ENCODE measurements at regions not wholly inside any gene's neighbourhood (a gene's known extent, or its start where the extent isn't known, plus 50 kb on each side); places are given as distances from the start of the nearest gene placed in this dataset.
"Not testable (repeated sequence)": the region's sequence is repeated elsewhere in the genome, so short reads cannot be mapped to it uniquely, and the experiment has no call there.

DNA sequence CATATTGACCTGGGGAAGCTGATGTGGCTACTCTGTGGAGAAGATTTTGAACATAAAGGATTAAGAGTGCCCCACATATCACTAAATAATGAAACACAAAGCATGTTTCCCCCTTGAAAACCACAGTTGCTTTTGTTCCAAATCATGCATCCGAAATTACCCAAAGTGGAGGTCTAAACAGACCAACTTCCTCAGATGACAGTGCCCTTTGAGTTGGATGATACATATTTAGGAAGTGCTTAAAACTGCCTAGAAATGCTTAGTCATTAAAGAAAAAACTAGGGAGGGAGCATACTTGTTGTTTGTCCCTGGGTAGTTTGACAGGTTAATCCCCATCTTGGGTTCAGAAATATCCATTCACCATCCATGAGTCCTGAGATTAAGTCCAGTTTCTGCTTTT, 1070.3 kb downstream of the SUCLG1 start:
- no peak for DNase-seq (ENCODE audit: low read depth in 2 of 2)

DNA sequence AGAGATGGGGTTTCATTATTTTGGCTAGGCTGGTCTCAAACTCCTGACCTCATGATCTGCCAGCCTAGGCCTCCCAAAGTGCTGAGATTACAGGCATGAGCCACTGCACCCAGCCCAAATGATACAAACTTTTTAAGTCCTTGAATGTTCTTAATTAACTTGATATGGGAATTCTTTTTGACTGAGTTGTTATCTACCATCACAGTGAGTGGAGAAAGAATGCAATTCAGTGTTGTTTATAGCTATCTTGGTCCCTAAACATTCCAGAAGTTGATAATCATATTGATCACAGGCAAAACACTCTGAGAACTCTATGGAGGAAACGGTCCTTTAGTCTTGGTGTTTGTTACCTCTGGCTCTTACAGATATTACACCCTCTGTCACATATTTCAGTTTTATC, 1072.5 kb downstream of the SUCLG1 start:
- DNase-seq (ENCODE audit: low read depth in 2 of 2) = no peak

DNA sequence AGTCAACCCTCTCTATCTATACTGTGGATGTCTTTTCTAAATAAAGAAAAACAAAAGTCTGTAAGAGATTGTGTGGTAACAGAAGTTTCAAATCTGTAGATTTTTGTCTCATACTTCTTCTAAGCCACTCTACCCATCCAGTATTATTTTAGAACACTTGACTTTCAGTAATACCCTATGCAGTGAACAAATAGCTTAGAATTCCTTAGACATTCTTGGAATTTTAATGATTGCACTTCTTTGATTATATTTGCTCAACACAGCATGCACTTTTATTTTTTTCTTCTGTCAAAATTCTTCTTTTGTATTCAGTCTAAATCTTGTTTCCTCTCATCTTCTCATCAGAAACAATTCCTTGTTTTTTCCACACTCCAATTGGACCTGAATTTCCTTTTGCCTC, 1080.2 kb downstream of the SUCLG1 start:
- DNase-seq (ENCODE audit: low read depth in 2 of 2) = no peak

DNA sequence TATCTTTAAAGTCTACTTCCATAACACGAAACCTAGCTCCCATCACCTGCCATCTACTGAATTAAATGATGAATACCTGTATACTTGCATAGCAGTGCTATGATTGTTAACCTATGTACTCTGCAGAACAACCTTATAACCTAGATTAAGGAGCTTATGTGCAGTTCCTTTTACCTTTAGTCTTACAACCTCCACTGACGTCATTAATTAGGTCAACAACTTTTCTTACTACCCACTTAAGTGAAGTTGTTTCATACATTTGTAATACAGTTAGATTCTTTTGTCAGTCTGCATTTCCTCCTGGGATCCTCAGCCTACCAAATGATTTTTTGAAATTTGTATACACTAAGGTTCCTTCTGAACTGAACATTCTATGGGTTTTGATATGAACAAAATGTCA, 1082.3 kb downstream of the SUCLG1 start:
- DNase-seq (ENCODE audit: low read depth in 2 of 2) = no peak

DNA sequence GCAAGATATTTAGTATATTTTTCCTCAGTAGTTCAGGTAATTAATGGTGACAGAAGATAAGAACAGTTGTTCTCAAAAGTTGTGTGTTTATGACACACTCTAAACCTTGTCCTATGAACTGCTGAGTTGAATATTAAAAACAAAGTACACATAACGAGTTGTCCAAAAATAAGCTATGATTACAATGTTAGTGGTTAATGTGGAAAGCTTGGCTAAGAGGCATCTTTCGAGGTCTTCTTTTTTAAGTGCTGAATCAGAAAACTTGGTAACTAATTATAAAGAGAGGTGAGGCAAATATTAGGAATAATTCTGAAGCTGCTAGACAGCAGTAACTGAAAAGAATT, 1088.7 kb downstream of the SUCLG1 start:
- DNase-seq (ENCODE audit: low read depth in 2 of 2) = no peak

DNA sequence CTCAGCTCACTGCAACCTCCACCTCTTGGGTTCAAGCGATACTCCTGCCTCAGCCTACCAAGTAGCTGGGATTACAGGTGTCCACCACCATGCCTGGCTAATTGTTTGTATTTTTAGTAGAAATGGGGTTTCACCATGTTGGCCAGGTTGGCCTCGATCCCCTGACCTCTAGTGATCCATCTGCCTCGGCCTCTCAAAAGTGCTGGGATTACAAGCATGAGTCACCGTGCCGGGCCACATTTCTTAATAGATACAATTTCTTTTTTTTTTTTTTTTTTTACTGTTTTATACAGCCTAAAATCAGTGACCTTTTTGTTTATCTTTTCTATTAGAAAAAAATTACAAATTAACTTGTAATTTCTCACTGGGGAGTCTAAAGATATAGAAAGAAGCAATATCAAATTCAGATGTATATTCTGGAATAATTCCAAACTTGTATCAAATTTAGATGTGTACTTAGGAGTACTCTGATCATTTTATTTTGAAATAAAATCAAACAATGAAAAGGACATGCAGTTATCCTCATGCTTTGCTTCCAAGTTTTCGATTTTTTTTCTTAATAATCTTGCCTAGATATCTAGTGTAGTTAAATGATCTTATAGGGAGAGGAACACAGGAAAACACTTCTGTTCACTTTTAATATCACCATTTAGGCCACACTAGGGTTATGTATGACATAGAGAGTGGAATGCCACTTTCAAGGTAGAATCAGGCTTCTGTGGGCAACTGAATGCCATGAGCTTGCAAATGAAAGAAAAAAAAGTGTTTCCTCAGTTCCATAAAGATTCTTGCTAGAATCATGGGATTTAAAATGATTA, 1089.3 kb downstream of the SUCLG1 start:
- no peak for DNase-seq (ENCODE audit: low read depth in 2 of 2)

DNA sequence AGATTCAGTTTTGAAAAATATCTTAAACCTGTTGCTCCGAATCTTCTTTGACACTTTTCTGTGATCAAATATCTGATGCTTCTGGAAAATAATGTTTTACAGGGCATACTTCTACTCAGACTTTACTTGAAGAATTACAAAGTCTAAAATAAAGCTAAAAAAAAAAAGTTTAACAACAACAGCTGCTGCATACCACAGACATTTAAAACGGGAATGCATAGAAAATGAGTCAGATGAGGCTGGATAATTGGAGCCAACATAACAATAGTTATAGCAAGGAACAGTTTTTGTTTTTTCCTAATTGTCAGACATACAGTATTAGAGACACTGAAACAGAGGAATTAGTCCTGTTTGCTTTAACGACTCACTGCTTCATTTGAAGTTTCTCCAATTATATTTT, 1090.2 kb downstream of the SUCLG1 start:
- no peak for DNase-seq (ENCODE audit: low read depth in 2 of 2)

DNA sequence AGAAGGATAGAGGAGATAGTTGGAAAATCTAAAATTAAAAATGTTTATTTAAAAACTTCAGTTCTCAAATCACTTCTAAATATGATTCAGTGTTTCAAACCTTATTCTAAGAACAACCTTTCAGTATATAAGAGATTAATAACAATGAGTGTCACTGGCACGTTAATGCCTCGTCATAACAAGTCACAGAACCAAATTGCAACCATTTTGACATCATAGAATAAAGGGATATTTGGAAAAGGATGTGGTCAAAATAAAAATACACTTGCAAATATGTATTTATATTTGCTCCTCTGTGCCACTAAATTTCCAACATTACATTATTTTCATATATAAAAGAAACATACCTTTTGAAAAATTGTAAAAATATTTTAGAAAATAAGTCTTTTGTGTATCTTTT, 1090.6 kb downstream of the SUCLG1 start:
- DNase-seq (ENCODE audit: low read depth in 2 of 2) = no peak

DNA sequence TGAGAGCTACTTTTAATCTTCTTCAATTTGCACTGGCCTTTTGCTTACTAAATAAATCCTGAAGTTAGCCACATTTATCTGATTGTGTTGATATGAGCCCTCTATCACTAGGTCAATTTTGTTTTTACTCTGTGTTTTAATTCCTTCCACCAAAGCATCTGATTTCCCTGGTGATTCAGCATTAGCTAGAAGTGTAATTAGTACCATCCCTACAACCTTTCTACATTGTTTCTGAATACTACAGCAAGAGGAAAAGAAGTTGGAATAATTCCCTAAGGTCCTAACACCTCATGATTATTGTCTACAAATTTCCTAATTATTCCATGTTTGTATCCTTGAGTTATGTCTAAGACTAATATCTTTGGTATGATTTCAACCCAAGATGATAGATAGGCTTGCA, 1093.6 kb downstream of the SUCLG1 start:
- DNase-seq (ENCODE audit: low read depth in 2 of 2) = no peak

DNA sequence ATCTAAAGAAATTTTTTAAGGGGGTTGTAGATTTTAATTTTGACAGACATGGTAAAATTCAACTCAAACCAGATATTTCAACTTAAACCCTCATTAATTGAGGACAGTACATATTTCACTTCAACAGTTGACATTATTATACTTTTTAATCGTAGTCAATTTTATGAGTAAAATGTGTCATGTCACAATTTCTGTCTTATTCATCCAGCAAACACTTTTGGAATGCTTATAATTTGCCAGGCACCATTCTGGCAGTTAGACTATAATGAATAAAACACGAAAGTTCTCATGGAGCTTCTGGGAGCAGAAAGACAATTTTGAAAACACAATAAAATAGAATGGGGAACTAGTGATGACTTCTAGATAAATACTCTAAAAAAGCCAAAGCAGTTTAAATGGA, 1094.8 kb downstream of the SUCLG1 start:
- DNase-seq (ENCODE audit: low read depth in 2 of 2) = no peak

DNA sequence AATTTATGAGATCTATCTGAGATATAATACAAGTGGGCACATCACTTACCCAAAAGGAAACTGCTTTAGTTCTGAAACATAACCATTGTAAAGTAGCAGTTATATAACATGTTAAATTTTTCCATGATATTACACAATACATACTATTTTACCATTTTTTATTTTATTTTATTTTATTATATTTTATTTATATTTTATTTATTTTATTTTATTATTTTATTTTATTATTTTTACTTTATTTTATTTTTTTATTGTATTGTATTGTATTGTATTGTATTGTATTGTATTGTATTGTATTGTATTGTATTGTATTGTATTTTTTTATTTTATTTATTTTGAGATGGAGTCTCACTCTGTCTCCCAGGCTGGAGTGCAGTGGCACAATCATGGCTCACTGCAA, 1095.9 kb downstream of the SUCLG1 start:
- DNase-seq (ENCODE audit: low read depth in 2 of 2) = not testable (repeated sequence)

DNA sequence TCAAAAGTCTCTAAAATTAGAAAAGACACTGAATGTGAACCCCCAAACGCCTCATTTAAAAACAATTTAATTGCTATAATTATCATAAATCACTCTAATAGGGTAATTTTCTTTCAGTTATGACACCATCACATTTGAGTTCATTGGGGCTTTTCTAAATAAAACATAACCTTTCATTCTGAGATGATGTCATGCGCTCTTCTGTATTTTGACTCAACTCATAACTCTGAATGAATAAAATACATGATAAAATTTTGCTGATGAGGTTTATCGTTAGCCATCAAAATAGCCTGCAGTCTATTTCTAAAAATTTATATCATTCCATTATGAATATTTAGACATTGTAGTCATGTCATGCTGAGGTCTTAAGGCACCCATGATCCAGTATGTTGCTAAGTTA, 1099.7 kb downstream of the SUCLG1 start:
- DNase-seq (ENCODE audit: low read depth in 2 of 2) = no peak

DNA sequence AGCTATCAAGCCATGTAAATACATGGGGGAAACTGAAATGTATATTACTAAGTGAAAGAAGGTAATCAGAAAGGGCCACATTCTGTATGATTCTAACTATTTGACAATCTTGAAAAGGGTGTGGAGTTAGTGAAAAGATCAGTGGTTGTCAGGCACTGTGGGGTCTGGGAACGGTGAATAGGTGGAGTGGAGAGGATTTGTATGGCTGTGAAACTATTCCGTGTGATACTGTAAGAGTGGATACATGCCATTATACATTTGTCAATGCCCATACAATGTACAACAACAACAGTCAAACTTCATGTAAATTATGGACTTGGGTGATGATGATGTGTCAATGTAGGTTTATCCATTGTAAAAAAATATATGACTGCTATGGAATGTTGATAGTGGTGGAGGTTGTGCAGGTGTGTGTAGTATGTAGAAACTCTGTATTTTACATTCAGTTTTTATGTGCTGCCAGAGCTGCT, 1116.2 kb downstream of the SUCLG1 start:
- no peak for DNase-seq (ENCODE audit: low read depth in 2 of 2)

DNA sequence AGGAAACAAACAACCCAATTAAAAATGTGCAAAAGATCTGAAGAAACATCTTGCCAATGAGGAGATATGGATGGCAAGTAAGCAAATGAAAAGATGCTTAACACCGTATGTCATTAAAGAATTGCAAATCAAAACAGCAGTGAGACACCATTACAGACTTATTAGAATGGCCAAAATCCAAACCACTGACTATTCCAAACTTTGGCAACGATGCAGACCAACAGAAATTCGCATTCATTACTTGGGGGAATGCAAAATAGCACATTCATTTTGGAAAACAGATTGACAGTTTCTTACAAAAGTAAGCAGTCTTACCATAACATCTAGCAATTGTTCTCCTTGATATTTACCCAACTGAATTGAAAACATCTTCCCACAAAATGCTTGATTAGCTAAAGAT, 1118.7 kb downstream of the SUCLG1 start:
- no peak for DNase-seq (ENCODE audit: low read depth in 2 of 2)

DNA sequence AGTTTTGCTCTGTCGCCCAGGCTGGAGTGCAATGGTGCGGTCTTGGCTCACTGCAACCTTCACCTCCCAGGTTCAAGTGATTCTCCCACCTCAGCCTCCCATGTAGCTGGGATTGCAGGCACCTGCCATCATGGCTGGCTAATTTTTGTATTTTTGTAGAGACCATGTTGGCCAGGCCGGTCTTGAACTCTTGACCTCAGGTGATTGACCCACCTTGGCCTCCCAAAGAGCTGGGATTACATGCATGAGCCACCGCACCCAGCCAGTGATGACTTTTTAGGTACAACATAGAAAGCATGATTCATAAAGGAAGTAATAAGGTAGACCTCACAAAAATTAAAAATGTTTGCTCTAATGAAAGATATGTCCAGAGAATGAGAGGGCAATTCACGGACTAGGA, 1119.1 kb downstream of the SUCLG1 start:
- DNase-seq (ENCODE audit: low read depth in 2 of 2) = not testable (repeated sequence)

DNA sequence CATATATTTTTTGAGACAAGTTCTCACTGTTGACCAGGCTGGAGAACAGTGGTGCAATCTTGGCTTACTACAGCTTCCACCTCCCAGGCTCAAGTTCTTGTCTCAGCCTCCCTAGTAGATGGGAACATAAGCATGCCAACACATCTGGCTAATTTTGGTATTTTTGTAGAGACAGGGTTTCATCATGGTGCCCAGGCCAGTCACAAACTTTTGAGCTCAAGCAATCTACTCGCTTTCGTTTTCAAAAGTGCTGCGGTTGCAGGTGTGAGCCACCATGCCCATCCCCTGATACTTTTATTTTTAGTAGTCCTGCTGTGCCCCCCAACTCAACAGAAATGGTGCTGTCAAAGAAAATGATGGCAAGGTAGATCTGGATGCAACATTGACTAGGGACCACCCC, 1127.3 kb downstream of the SUCLG1 start:
- DNase-seq (ENCODE audit: low read depth in 2 of 2) = no peak

DNA sequence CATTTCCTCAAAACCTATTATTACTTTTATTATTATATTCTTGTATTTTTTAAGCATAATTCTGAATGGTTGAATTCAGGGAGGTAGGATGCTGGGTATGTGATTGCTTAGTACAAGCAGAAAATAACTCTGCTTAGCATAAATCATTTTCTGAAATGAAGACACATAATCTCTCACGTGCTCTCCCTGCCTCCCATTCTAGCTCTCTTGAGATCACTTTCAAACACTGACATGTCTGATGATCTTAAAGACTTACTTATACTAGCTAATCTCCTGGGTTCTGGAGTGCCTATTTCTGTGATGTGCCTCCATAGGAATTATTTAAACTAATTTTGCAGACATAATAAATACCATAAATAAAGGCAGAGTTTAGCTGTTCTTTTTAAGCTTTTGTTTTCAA, 1136.0 kb downstream of the SUCLG1 start:
- DNase-seq (ENCODE audit: low read depth in 2 of 2) = no peak

DNA sequence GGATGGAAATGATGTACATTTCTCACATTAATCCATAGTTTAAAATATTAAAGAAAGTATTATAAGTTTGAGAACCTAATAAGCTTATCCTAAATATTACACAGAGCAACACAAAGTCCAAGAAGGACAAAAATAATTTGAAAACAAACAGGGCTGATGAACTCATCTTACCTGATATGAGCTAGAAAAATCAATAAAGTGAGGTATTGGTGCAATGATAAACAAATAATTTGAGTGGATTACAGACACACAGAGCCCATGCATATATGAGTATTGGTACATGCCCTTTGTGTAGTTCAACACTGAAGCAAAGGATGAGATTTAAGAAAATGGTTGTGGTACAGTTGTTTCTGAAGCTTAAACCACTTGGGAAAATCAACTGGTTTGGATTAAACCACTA, 1139.0 kb downstream of the SUCLG1 start:
- DNase-seq (ENCODE audit: low read depth in 2 of 2) = no peak

DNA sequence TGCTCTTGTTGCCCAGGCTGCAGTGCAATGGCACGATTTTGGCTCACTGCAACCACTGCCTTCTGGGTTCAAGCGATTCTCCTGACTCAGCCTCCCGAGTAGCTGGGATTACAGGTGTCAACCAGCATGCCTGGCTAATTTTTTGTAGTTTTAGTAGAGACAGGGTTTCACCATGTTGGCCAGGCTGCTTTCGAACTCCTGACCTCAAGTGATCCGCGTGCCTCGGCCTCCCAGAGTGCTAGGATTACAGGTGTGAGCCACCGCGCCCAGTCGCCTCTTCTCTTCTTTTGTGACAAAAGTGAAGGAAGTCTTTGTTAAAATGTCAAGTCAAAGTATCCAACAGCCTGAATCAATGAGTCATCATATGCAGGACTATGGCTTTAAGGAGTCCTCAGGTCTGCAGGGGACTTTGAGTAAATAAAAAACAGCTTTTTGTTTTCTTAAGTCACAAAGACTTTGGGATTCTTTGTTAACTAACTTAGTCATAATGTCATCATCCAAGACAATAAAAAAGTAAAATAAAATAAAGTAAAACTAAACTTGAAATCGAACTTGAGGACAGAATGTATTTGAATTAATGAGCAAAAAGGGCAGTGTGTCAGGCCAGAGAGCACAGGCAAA, 1153.2 kb downstream of the SUCLG1 start:
- no peak for DNase-seq (ENCODE audit: low read depth in 2 of 2)

DNA sequence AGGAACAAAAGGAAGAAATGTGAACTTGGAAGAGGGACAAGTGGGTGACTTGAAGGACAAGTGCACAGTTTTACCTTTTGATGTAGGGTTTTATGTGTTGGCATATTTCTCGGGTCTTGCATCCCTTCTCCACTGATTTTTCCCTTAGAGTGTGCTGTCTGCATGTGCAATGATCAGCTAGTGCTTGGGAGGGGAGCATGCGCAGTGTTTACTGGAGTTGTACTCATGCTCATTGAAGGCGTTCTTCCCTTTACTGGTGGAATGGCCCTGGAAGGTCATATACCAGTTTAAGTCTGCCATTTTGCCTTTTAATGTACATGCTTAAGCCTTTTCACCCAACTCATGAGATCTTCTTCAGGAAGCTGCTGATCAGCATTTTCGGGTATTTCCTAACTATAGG, 1168.0 kb downstream of the SUCLG1 start:
- no peak for DNase-seq (ENCODE audit: low read depth in 2 of 2)

DNA sequence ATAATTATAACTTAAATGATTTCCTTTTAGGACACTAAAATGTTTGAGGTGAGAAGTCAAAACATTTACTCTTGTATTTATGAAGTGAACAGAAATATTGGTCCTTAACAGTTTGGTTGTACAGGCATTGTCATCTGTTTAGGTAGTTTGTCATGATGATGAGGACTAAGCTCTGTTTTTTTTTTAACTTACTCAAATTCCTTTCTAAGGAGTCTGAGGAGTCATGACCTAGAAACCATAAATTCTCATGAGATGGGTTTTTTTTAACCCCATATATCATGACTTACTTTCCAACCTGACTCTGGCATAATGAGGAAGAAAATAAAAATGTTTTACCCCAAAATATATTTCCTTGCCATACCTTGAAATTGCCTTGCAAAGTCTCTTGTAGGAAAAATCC, 1176.2 kb downstream of the SUCLG1 start:
- DNase-seq (ENCODE audit: low read depth in 2 of 2) = no peak

DNA sequence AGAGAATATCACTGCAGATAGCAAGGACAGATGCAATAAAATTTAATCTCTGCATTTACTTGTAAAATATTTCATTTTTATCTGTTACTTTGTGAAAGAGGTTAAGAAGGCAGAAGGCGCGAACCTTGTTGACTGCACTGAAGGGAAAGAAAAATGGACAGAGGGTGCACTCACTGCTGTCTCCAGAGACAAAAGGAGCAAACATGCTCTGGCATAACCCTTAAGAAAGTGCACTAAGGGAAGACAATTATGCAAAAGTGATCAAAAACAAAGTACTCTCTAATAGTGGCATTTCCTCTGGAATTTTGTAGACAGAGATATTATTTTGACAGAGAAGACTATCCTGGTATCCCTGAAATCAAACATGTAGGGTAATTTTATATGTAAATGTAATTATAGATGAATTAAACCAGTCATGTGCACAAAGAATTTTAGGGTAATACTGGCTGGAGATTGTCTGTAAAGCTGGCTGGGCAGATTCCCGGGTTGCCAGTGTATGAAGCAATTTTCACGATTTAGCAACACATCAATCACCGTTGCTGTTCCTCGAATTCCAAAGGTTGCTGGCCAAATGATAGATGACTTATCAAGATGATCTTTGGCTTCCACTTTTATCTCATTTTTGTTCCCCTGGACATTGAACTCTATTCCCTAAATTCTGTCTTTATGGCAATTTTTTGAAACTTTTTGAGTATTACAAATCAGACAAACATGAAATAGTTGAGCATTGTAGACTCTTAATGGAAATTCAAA, 1176.9 kb downstream of the SUCLG1 start:
- no peak for DNase-seq (ENCODE audit: low read depth in 2 of 2)

DNA sequence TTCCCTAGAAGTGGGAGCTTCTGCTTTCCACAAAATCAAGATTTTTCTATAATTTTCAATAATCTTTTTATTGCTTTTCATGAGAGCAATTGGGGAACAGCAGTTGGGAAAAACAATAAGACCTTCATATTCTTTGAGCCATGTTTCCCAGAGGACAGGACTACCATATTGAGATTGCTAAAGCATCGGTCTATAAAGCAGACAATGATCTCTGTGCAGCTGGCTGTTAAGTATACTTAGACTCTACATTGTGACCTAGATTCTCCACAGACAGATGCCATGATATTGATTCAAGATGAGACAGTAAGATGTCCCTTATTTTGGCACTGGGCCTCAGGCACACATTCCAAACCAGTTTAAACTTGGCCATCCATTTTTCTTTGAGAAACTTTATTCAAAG, 1178.7 kb downstream of the SUCLG1 start:
- DNase-seq (ENCODE audit: low read depth in 2 of 2) = no peak

Data from stimulated activated CD8-positive, alpha-beta memory T cell treated with anti-CD3 and anti-CD28 coated beads, Interleukin-2, amount 100 ng/mL, for 48 hours (primary cell).